ENCODE measurements at regions not wholly inside any gene's neighbourhood (a gene's known extent, or its start where the extent isn't known, plus 50 kb on each side); places are given as distances from the start of the nearest gene placed in this dataset.

- TF ChIP-seq CTCF (IDR thresholded peaks at IDR 0.05) (no peak), EZH2 (IDR thresholded peaks at IDR 0.05) (no peak), EZH2phosphoT487 (IDR thresholded peaks at IDR 0.05) (no peak)
Observed at GRCh38 chr18:22475426-22476100, 57.8 kb upstream of the CTAGE1 start.
